GM06990 (cell line): ENCODE measurements at regions not wholly inside any gene's neighbourhood (a gene's known extent, or its start where the extent isn't known, plus 50 kb on each side); places are given as distances from the start of the nearest gene placed in this dataset.

Source experiments
- DNase-seq: peaks from one replicate; pipeline ENCODE4 v3.0.0-alpha.2; 2011; ENCODE audit not compliant: insufficient read length; ENCODE audit errors: extremely low read depth
- H3K27me3 ChIP-seq: replicated peaks from 2 replicates; pipeline ENCODE4 v1.6.0; 2011; ENCODE audit warnings: low read length; ENCODE audit not compliant: control insufficient read depth, insufficient read depth
- H3K36me3 ChIP-seq: 2 replicates; pipeline ENCODE4 v1.5.1; 2011; ENCODE audit warnings: low read length; ENCODE audit not compliant: control insufficient read depth, insufficient read depth
- H3K4me3 ChIP-seq: replicated peaks from 2 replicates; pipeline ENCODE4 v1.5.1; 2011; ENCODE audit warnings: low read depth, mild to moderate bottlenecking, control low read depth, low read length
- TF ChIP-seq, protein P1 (sequence below): IDR thresholded peaks from 2 replicates; pipeline ENCODE4 v1.5.1; 2011; ENCODE audit warnings: low read length, control low read depth, mild to moderate bottlenecking, inconsistent platforms; ENCODE audit not compliant: insufficient read depth, poor library complexity, severe bottlenecking

DNA sequence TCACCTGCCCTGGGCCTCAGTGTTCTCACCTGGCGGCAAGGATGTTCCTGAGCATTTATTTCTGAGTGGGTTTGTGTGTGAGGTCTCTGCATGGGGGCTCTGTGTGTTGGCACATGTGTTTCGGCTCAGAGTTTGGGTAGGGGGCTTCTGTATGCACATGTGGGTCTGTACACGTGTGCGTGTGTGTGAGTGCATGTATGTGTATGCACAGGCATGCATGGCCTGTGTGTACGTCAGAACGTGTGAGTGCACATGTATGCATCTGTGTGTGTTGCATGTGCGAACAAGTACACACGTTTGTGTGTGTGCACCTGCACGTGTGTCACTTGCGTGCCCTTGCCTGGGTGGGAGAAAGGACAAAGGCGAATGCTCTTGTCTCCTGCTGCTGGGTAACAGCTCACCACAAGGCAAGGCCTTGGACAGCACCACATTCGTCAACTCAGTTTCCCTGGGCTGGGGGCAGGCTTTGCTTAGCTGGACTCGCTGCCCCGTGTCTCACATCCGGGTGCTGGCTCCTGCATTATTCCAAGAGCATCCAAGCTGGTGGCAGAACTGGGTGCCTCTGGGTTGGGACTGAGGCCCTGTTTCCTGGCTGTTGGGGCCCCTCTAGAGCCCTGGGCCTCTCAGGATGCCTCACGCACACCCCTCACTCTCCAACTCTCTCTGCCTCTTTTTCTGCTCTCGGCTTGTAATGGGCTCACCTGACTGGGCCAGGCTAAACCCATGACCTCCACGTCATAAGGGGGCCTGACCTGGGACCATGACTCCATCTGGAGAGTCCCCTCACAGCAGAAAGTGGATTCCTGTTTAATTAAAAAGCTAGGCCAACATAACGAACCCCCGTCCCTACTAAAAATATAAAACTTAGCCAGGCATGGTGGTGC is 153.6 kb upstream of the C14orf180 start:
- H3K4me3 ChIP-seq = no peak overlapping the region
- no peaks in the 10 kb centered on the region for H3K27me3 ChIP-seq
- no peak for DNase-seq
- TF ChIP-seq, protein P1, sequence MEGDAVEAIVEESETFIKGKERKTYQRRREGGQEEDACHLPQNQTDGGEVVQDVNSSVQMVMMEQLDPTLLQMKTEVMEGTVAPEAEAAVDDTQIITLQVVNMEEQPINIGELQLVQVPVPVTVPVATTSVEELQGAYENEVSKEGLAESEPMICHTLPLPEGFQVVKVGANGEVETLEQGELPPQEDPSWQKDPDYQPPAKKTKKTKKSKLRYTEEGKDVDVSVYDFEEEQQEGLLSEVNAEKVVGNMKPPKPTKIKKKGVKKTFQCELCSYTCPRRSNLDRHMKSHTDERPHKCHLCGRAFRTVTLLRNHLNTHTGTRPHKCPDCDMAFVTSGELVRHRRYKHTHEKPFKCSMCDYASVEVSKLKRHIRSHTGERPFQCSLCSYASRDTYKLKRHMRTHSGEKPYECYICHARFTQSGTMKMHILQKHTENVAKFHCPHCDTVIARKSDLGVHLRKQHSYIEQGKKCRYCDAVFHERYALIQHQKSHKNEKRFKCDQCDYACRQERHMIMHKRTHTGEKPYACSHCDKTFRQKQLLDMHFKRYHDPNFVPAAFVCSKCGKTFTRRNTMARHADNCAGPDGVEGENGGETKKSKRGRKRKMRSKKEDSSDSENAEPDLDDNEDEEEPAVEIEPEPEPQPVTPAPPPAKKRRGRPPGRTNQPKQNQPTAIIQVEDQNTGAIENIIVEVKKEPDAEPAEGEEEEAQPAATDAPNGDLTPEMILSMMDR = no peak
- no peaks in the 10 kb centered on the region for H3K36me3 ChIP-seq

DNA sequence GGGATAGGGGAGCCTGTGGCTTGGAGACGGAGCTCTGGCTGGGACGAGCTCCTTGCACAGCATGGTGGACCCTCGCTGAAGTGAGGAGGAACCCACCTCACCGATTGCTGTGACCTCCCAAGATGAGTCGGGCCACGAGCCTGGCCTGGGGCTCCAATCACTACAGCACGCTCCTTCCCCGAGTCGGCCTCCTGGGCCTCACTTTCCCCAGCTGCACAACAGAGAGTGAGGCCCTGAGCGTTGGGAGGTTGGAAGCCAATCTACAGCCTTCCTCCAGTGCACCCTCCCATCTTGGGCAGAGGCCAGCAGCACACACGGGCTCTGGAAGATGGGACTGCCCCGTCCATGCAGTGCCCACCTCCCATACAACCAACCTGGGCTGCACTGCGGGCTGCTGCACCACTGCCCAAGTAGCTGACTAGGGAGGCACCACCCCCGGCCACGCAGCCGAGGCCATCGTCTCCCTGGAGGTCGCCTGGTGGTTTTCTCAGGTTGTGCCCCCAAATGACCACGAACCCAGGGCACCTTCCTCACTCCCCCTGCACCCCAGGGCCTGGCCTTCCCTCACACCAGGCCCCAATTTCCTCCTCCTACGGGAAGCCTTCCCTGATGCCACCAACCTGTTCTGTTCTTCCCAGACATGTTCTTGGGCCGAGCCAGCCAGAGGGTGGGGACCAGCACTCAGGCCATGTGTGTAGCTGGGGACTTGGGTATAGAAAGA is 152.3 kb upstream of the C14orf180 start:
- DNase-seq = no peak
- Histone ChIP-seq H3K36me3 (no peaks in the 10 kb centered on the region), H3K4me3 (no peak overlapping the region), H3K27me3 (no peaks in the 10 kb centered on the region)
- TF ChIP-seq, protein P1 = no peak

DNA sequence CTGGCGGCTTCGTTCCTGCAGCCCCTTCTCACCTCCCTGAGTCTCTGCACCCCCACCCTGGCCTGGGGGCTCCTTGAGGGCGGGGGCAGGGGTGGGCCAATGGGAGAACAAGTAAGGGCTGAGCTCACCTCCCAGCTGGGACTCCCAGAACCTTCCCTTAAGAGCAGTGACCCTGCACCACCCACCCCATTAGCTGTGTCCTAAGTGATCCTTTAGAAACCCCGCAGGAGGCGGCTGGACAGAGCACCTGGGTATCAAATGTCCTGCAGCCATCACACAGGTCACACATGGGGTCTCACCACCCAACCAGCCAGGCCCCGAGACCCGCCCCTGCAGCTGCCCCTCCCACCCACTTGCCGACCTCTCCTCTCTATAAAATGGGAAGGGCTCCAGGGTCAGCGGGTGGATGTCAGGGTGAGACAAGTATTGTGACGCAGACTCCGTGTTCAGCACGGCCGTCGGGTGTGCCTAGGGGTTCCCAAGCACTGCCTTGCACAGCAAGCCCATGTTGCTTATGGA is 151.2 kb upstream of the C14orf180 start:
- Histone ChIP-seq H3K36me3 (no peaks in the 10 kb centered on the region), H3K4me3 (no peak overlapping the region), H3K27me3 (no peaks in the 10 kb centered on the region)
- no peak for DNase-seq
- TF ChIP-seq, protein P1 = no peak

DNA sequence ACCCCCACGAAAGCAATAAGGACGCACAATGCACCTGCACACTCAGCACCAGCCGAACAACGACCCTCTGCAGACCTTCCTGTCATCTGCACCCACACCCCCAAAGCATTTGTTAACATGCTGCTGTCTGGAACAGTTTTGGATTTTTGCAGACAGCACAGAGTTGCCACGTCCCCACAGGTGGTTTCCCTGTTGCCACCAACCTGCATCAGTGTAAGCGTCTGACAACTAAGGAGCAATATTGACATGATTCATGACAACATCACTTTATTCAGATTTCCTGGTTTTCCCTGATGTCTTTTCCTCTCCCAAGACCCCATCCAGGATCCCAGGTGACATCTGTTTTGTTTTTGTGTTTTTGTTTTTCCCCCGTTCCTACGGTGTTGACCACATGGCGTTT is 150.7 kb upstream of the C14orf180 start:
- H3K4me3 ChIP-seq = no peak overlapping the region
- no peaks in the 10 kb centered on the region for H3K27me3 ChIP-seq
- H3K36me3 ChIP-seq = no peaks in the 10 kb centered on the region
- TF ChIP-seq, protein P1 = no peak
- no peak for DNase-seq

DNA sequence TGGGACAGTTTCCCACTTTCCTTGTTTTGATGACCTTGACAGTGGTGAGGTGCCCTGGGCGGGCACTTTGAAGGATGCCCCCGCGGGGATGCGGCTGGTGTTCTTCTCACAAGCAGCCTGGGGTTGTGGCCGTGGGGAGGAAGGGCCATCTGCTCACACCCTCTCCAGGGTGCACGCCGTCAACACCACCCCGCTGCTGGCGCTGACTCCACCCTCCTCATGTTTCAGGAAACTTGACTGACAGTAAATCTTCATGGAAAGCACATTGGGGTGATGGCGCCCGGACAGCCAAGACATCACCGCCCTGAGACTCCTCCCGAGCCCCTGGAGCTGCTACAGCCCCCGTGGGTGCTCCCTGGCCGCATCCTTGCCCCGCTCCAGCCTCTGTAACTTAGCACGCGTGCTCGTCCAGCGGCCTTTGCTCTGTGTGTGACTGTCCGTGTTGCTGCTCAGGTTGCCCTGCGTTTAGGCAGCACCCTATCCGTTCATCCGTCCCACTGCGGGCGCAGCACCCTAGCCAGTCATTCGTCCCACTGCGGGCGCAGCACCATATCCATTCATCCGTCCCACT is 150.2 kb upstream of the C14orf180 start:
- Histone ChIP-seq H3K4me3 (no peak overlapping the region), H3K27me3 (no peaks in the 10 kb centered on the region), H3K36me3 (no peaks in the 10 kb centered on the region)
- DNase-seq = no peak
- TF ChIP-seq, protein P1 = no peak
